Ovary (tissue), 3 donors: ENCODE measurements at regions not wholly inside any gene's neighbourhood (a gene's known extent, or its start where the extent isn't known, plus 50 kb on each side); places are given as distances from the start of the nearest gene placed in this dataset.

Experiments used
- CTCF ChIP-seq, 3 donors: fragments of 450-650 bp in 2 of 3; fragments of 200-600 bp in 1 of 3; IDR thresholded peaks; one replicate each; pipeline versions ENCODE4 v1.5.1 to v1.8.0; 2016 to 2022; ENCODE audit warnings: antibody characterized with exemption in 3 of 3, mild to moderate bottlenecking in 1 of 3
- POLR2A ChIP-seq: fragments of 450-650 bp; IDR thresholded peaks from one replicate; pipeline ENCODE4 v1.6.1; 2017; ENCODE audit warnings: antibody characterized with exemption, mild to moderate bottlenecking, moderate library complexity
- donor health status: DM: no; HTN: no; CAD: no.

GRCh38 chr1:79547514-79547913 lies 541.0 kb upstream of the ADGRL4 start:
- no peak for TF ChIP-seq POLR2A
- TF ChIP-seq CTCF (IDR thresholded peaks at IDR 0.05) = no peak
